Testis (tissue), 2 donors: ENCODE measurements at regions not wholly inside any gene's neighbourhood (a gene's known extent, or its start where the extent isn't known, plus 50 kb on each side); places are given as distances from the start of the nearest gene placed in this dataset.

Source experiments
- DNase-seq: peaks from one replicate; pipeline ENCODE4 v3.0.0-alpha.2; 2019
- H3K27ac ChIP-seq, 2 donors: fragments of 200-600 bp; sonication (generic); one replicate each; pipeline ENCODE4 v1.5.1; 2019
- H3K27me3 ChIP-seq: fragments of 200-600 bp; sonication (generic); one replicate; pipeline ENCODE4 v1.5.1; 2019
- H3K36me3 ChIP-seq: fragments of 200-600 bp; sonication (generic); one replicate; pipeline ENCODE4 v1.5.1; 2017; ENCODE audit warnings: low read depth; ENCODE audit errors: missing control alignments
- H3K4me1 ChIP-seq: fragments of 200-600 bp; sonication (generic); one replicate; pipeline ENCODE4 v1.5.1; 2019
- H3K4me3 ChIP-seq, 2 donors: fragments of 200-600 bp; sonication (generic); one replicate each; pipeline ENCODE4 v1.5.1; 2017 to 2019
- H3K9me3 ChIP-seq: fragments of 200-600 bp; sonication (generic); one replicate; pipeline ENCODE4 v1.5.1; 2017
- CTCF ChIP-seq, 3 experiments: fragments of 450-650 bp in 2 of 3; fragments of 200-600 bp in 1 of 3; sonication (generic) in 1 of 3; IDR thresholded peaks; one replicate each; pipeline ENCODE4 v1.5.1; 2016 to 2019; ENCODE audit warnings: antibody characterized with exemption in 3 of 3, mild to moderate bottlenecking in 2 of 3, moderate library complexity in 1 of 3
- POLR2A ChIP-seq: fragments of 450-650 bp; IDR thresholded peaks from one replicate; pipeline ENCODE4 v1.6.1; 2017; ENCODE audit warnings: antibody characterized with exemption, mild to moderate bottlenecking, moderate library complexity
- whole genome bisulfite sequencing, 2 donors: methylation state at CpG; one replicate each; pipeline ENCODE4 v1.1.5; 2018; 5-methylcytosine and 5-hydroxymethylcytosine counted together
- intact Hi-C: fragments of 100-400 bp; cut with DNase I; formaldehyde crosslinking; loops from one replicate; pipeline ENCODE4 v1.15.1; 2023; ENCODE audit warnings: low total_unique reads

- TF ChIP-seq POLR2A = no peak
- no peak for TF ChIP-seq CTCF (IDR thresholded peaks at IDR 0.05)
- 87 to 90% methylated on average over 3 of the region's 3 CpGs for WGBS, 2 donors
- Histone ChIP-seq H3K9me3 (no peaks in the 10 kb centered on the region), H3K4me3 (no peak overlapping the region), H3K4me1 (no peaks in the 10 kb centered on the region), H3K27me3 (no peaks in the 10 kb centered on the region), H3K27ac (no peak overlapping the region), H3K36me3 (no peaks in the 10 kb centered on the region)
- DNase-seq = no peak
- intact Hi-C loops = no loop called here
Measured at GRCh38 chr1:181160322-181160721, 71.8 kb downstream of the IER5 start.

- Histone ChIP-seq H3K9me3 (no peaks in the 10 kb centered on the region), H3K4me3 (no peak overlapping the region), H3K27ac (no peak overlapping the region), H3K4me1 (no peaks in the 10 kb centered on the region), H3K36me3 (no peaks in the 10 kb centered on the region), H3K27me3 (no peaks in the 10 kb centered on the region)
- 91% methylated on average over 15 of the region's 15 CpGs for WGBS, 2 donors
- intact Hi-C loops = no loop called here
- DNase-seq = no peak
- no peak for TF ChIP-seq CTCF (IDR thresholded peaks at IDR 0.05)
- TF ChIP-seq POLR2A = no peak
Measured at GRCh38 chr1:181160998-181161870, 72.7 kb downstream of the IER5 start.

GRCh38 chr1:181163662-181164061 is 75.2 kb downstream of the IER5 start:
- TF ChIP-seq POLR2A (no peak), CTCF (IDR thresholded peaks at IDR 0.05) (no peak)
- Histone ChIP-seq H3K27me3 (no peaks in the 10 kb centered on the region), H3K4me1 (no peaks in the 10 kb centered on the region), H3K9me3 (no peaks in the 10 kb centered on the region), H3K36me3 (no peaks in the 10 kb centered on the region), H3K4me3 (no peak overlapping the region), H3K27ac (no peak overlapping the region)
- DNase-seq = no peak
- intact Hi-C loops = no loop called here

- Histone ChIP-seq H3K9me3 (no peaks in the 10 kb centered on the region), H3K27ac (no peak overlapping the region), H3K4me3 (no peak overlapping the region), H3K4me1 (no peaks in the 10 kb centered on the region), H3K36me3 (no peaks in the 10 kb centered on the region), H3K27me3 (no peaks in the 10 kb centered on the region)
- peak; percentile 86 for DNase-seq
- intact Hi-C loops = no loop called here
- WGBS, 2 donors = 40 to 42% methylated on average over 14 of the region's 14 CpGs
- peak; percentile 78 to 85 (median 84) for TF ChIP-seq CTCF (IDR thresholded peaks at IDR 0.05)
- TF ChIP-seq POLR2A = no peak
Measured at GRCh38 chr1:181166377-181167196, 78.1 kb downstream of the IER5 start.
